ENCODE measurements at regions not wholly inside any gene's neighbourhood (a gene's known extent, or its start where the extent isn't known, plus 50 kb on each side); places are given as distances from the start of the nearest gene placed in this dataset.
"Not testable (repeated sequence)": the region's sequence is repeated elsewhere in the genome, so short reads cannot be mapped to it uniquely, and the experiment has no call there.

GRCh38 chr2:238521870-238522269 lies 95.1 kb downstream of the ASB1 start:
- DNase-seq, result no peak

- DNase-seq, result no peak
Measured at GRCh38 chr2:238523158-238524110, 96.7 kb downstream of the ASB1 start.

GRCh38 chr2:238524426-238524983 lies 97.8 kb downstream of the ASB1 start:
- no peak for DNase-seq

- DNase-seq, result no peak
Measured at GRCh38 chr2:238525990-238526389, 99.3 kb downstream of the ASB1 start.

GRCh38 chr2:238527565-238527964 lies 100.8 kb downstream of the ASB1 start:
- no peak for DNase-seq

- DNase-seq, result no peak
Measured at GRCh38 chr2:238528953-238529781, 102.4 kb downstream of the ASB1 start.

- not testable (repeated sequence) for DNase-seq
Measured at GRCh38 chr2:238531017-238531645, 104.4 kb downstream of the ASB1 start.

GRCh38 chr2:238543732-238544131 lies 117.0 kb downstream of the ASB1 start:
- DNase-seq, result not testable (repeated sequence)

GRCh38 chr2:238548902-238549462 lies 122.3 kb downstream of the ASB1 start:
- DNase-seq, result no peak

- DNase-seq, result no peak
Measured at GRCh38 chr2:238549866-238550265, 123.1 kb downstream of the ASB1 start.

- DNase-seq, result no peak
Measured at GRCh38 chr2:238551091-238551490, 124.4 kb downstream of the ASB1 start.

- no peak for DNase-seq
Measured at GRCh38 chr2:238552226-238552625, 125.5 kb downstream of the ASB1 start.

- no peak for DNase-seq
Measured at GRCh38 chr2:238553159-238553558, 126.4 kb downstream of the ASB1 start.

GRCh38 chr2:238554468-238555315 lies 128.0 kb downstream of the ASB1 start:
- DNase-seq, result no peak

GRCh38 chr2:238555786-238556542 lies 129.2 kb downstream of the ASB1 start:
- DNase-seq, result no peak

GRCh38 chr2:238557431-238557830 lies 130.7 kb downstream of the ASB1 start:
- DNase-seq, result no peak

- DNase-seq, result no peak
Measured at GRCh38 chr2:238557936-238558335, 131.2 kb downstream of the ASB1 start.

GRCh38 chr2:238558456-238559099 lies 131.9 kb downstream of the ASB1 start:
- DNase-seq, result no peak

- no peak for DNase-seq
Measured at GRCh38 chr2:238560234-238560633, 133.5 kb downstream of the ASB1 start.

GRCh38 chr2:238561230-238561629 lies 134.5 kb downstream of the ASB1 start:
- no peak for DNase-seq
